SKM-1 treated with dmso at 0.1 percent for 144 hours (cell line): ENCODE measurements at regions not wholly inside any gene's neighbourhood (a gene's known extent, or its start where the extent isn't known, plus 50 kb on each side); places are given as distances from the start of the nearest gene placed in this dataset.
A peak's percentile ranks its signal among the peaks of the same experiment; 100 is the strongest.

Source experiments
- DNase-seq: peaks from one replicate; lab custom pipeline; 2025; ENCODE audit not compliant: unreplicated experiment; lab: John Stamatoyannopoulos, UW

DNA sequence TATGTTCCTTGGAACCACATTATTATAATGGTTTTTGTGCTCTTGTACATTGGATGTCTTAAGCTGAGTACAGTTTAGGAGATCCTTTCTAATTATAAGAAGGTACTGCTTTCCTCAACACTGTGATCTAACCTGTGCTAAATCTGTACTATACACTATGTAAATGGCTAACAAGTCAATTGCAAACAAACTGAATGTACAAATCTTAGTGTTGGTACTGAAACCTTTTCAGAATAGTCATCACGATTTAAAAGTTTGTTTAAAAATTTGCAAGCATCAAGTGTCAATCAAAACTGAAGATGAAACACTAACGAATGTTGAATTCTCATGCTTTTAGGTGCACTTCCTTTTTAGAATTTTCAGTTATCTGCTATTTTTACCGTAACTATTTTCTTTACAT lies 2090.4 kb upstream of the TENM3 start:
- DNase-seq: no peak

DNA sequence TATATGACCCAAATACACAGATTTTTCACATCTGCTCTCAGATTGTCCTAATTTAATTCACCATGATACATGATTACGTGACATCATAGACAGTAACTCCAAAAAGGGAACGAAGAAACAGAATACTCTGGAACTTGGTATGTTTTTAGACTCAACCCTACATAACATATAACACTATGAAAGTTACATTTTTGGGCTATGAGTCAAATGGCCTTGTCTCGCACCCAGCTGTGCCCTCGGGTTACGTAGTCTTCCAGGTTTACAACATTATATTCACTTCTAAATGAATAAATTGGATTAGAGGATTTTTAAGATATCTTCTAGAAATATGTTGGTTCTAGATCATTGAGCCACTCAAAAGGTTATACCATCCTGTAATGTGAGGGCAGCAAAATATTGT lies 2089.6 kb upstream of the TENM3 start:
- DNase-seq: no peak

DNA sequence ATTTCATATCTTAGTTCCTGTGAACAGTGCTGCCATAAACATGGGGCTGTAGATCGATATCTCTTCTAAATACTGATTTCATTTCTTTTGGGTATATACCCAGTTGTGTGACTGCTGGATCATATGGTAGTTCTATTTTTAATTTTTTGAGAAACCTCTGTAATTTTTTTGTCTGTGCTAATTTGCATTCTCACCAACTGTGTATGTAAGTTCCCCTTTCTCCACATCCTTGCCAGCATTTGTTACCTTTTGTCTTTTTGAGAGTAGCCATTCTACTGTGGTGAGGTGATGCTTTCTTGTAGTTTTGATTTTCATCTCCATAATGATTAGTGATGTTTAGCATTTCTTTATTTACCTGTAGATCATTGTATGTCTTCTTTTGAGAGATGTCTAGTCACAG lies 2086.5 kb upstream of the TENM3 start:
- DNase-seq: no peak

DNA sequence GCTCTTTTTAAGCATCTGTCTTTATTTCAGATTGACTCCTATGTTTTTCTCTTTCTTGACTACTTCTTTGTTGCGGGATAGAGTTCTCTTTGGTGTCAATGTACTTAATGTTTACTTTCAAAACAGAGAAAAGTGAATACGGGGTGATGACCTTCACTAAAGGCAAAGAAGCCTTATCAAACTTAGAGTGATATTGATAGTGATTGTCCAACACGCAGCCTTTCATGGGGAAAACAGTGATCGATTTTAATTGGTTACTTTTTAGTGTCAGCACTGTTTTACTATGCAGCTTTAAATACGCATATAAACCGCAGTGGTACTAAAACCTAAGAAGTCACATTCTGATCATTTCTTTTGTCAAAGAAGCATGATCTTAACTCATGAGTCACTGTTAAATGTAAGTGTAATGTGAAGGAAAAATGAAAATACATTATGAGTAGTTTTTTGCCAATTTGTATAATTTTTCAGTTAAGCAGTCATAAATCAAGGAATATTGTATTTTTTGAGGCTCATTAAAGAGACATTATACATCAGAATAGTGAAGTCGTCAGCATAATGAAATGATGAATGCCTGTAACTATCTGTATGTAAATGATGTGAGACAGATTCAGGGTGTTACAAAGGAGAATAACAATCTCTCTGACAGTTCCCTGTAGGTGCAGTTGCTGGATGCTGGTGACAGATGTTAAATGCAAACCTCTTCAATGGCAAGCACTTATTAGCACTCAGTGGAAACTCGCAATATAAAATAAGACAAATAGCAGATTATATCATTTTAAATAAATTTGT lies 2082.8 kb upstream of the TENM3 start:
- no peak for DNase-seq

DNA sequence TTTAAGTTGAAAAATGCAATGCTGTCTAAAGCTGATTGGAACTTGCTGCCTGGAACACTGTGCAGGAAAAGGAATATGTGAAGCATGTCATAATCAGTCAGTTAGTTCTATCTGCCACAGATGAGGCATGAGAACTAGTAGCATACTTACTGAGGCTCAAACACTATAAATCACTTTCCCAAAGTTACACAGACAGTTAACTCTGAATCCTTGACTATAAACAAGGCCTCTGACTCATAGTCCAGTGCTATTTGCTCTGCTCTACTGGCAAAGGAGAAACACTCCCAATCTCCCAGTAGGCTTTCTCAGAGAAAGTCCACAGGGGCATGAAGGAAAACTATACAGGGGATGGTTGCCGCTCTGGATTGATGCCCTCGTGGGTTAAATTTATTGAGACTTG lies 2078.4 kb upstream of the TENM3 start:
- no peak for DNase-seq

GRCh38 chr4:180169394-180169793 lies 2073.8 kb upstream of the TENM3 start:
- peak; percentile 28 for DNase-seq

DNA sequence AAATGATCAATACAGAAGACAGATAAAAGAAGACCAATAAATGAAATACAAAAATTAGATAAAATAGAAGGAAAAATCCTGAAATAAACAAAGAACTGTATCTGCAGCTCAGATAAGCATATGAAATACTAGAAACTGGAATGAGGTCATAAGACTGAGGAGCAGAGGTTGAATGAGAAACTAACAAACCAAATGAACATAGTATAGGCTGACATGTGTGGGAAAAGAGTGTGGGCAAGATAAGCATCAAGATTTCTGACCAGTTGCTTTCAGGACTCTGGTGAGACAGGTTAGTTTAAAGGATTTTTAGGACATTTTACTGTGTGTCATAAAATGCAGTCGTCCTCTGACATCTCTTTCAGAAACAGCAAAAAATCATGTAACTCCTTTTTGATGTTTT lies 2073.2 kb upstream of the TENM3 start:
- no peak for DNase-seq

DNA sequence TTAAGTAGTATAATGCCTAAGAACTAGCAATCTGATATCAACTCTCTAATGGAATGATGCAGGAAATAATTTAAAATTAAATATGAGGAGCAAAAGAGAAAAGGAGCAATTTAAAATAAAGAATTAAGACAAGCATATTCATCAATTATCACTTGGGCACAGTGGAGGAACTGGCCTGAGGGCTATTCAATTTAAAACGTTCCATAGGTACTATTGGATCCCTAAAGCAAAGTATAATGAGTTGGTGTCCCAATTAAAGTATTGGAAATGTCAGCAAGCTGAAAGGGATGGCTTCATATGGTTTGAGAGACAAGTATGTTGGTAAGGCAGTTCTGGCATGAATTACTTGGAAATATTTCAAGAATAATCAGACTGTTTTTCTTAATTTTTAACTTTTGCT lies 2064.1 kb upstream of the TENM3 start:
- DNase-seq: no peak

DNA sequence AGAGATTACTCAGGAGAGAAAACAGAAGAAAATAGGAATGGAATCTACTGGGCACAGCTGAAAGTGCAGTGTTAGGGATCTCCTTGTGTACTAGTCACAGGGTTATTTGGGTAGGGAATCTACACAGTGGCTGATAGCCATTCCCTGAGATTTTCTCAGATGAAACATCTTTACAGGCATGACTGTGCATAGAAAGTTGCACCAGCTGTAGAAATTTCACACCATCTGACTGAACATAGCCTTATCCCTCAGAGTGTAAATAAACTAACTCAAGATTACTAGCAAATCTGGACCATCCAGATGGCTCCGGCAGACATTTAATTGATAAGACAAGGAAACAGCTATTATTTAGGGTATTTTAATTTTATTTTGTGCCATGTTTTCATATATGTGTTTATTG lies 2053.5 kb upstream of the TENM3 start:
- no peak for DNase-seq

- DNase-seq: no peak
Observed at GRCh38 chr4:180190382-180190781, 2052.8 kb upstream of the TENM3 start.

DNA sequence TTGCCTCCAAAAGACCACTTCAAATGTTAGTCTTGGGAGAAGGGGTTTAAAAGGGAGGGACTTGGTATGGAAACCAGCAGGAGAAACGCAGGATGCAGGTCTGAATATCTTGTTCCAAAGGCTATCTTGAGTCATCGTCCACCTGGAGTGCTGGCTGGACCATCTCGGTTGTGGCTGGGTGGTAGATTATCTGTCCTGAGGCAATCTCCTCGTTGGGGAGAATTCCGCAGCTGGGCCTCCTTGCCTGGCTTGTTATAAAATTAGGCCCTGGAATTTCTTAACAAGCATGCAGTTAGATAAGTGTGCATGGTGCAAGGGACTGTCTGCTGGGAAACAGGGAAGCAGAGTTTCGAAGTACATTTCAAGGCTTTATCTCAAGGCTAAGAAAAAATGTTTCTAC lies 2045.7 kb upstream of the TENM3 start:
- DNase-seq: no peak

DNA sequence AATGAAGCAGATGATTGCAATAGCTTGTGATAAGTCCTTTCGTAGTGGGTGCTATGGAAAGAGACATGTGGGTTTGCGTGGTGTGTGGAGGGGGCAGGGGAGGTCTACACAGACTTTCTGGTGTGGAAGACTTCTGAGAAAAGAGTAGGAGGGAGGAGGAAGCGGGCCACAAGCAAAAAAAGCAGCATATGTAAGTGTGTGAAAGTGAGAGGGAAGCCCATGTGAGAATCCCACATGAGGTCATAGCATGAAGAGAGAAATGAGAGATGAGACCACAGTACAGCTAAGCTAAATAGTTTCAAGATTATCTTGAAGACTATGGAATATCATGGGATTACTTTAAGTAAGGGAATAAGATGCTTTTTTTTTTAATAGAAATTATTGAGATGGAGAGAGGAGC lies 2039.9 kb upstream of the TENM3 start:
- no peak for DNase-seq

GRCh38 chr4:180205276-180205675 lies 2037.9 kb upstream of the TENM3 start:
- no peak for DNase-seq

DNA sequence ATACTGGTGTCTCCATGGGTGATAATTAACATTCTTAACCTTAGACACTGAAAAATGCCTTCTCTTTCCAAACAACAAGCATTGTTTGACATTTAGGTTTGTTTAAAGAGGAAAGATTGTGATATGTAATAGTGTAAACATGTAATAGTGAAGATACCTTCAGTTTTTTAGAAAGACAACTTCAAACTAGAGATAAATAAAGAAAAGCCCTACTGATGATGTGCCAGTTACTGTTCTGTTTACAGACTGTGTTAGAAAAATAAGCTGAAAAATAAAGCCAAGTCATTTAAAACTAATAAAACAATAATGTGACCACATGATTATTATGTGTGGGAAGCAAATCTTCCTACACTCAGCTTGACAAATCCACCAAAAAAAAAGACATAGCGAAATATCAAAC lies 2035.3 kb upstream of the TENM3 start:
- DNase-seq: no peak

GRCh38 chr4:180217070-180217469 lies 2026.1 kb upstream of the TENM3 start:
- DNase-seq: no peak

DNA sequence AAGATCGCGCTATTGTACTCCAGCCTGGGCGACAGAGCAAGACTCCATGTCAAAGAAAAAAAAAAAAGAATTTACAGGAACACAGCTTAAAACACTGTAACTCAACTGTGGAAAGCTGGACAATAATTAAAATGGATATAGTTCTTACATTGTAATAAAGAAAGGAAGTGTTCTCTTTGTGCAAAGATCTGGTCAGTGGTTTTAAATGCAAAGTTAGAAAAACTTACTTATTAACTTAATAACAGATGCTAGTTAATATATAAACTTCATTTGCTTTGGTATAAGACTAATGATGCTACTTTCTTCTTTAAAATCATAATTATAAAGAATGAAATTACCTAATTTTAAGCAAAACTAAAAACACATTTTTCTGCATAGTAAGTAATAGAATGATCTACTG lies 2024.1 kb upstream of the TENM3 start:
- DNase-seq: no peak

- DNase-seq: no peak
Observed at GRCh38 chr4:180225977-180226376, 2017.2 kb upstream of the TENM3 start.

DNA sequence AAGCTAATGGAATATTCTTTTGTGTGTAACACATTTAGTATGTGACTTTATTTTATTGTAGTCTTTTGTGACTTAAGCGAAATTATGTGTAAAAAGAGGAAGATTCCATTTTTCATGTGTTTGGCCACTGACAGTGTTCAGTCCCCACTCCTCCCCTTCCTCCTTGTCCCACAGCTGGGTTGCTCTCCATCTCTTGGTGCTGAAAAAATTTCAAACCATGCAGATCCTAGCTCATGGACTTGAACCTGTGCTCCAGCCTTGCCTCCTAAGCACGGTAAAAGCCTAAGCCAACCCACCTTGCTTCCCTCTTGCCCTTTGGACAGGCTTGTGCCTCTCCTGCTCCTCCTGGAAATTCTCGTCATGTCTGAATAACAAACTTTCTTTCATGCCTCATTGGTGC lies 2008.5 kb upstream of the TENM3 start:
- no peak for DNase-seq

- DNase-seq: no peak
Observed at GRCh38 chr4:180240670-180241069, 2002.5 kb upstream of the TENM3 start.

GRCh38 chr4:180253419-180253818 lies 1989.8 kb upstream of the TENM3 start:
- no peak for DNase-seq

- no peak for DNase-seq
Observed at GRCh38 chr4:180261346-180261745, 1981.9 kb upstream of the TENM3 start.

DNA sequence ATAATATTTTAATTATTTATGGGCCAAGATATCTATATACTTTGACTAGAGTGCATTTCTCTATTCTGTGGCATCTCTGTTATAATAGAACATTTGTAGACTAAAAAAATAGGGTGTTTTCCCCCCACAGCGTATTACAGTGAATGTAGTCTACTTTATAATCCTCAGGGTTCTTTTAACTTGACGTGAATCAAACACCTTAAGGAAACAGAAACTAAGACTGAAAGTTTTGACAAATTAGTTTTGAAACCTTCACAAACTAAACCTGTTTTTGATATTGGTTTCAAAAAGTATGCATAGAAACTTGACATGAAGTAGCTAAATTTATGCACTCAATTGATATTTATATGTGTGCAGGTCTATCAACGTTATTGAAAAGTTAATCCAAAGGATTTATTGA lies 1963.1 kb upstream of the TENM3 start:
- no peak for DNase-seq

DNA sequence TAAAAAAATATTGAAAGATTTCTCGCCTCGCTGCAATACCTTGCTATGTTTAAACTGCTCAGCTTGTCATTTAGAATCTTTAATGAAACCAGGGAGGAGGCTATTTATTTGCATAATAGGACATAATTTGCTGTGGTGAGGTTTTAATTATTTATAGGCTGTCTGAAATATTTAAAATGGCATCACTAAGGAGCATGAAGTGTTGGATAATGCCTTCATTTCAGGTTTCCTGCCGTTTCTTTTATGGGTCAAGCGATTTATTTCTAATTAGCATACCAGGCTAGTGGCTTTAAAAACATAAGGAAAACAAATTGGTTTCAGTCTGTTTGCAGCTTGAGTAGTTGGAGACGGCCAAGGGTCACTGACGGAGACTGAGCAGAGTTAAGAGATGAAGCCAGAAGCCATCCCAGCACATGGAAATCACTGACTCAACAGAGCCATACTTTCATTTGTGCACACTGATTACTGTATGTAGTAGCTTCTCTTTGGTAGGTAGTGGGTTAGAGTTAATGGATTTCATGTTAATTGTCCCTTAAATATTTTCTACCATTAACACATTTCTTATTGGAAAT lies 1962.4 kb upstream of the TENM3 start:
- DNase-seq: no peak
